ENCODE measurements at regions not wholly inside any gene's neighbourhood (a gene's known extent, or its start where the extent isn't known, plus 50 kb on each side); places are given as distances from the start of the nearest gene placed in this dataset.

DNA sequence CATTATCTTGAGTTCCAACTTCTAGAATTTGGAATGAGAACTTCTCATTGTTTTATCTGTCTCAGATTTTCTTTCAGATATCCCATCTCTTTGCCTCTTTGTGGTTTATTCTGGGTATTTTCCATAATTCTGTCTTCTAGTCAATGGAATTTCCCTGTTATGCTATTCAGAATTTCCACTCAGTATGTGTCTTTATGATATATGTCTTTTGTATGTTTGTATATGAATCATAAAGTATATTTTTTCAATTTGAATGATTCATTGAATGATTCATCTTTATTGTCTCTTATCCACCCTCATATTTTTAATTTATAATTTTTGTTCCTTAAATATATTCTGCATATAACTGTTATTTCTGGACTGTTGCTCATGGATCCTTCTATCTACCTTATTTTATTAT lies 729.7 kb upstream of the GOT2 start:
- TF ChIP-seq, protein P1, sequence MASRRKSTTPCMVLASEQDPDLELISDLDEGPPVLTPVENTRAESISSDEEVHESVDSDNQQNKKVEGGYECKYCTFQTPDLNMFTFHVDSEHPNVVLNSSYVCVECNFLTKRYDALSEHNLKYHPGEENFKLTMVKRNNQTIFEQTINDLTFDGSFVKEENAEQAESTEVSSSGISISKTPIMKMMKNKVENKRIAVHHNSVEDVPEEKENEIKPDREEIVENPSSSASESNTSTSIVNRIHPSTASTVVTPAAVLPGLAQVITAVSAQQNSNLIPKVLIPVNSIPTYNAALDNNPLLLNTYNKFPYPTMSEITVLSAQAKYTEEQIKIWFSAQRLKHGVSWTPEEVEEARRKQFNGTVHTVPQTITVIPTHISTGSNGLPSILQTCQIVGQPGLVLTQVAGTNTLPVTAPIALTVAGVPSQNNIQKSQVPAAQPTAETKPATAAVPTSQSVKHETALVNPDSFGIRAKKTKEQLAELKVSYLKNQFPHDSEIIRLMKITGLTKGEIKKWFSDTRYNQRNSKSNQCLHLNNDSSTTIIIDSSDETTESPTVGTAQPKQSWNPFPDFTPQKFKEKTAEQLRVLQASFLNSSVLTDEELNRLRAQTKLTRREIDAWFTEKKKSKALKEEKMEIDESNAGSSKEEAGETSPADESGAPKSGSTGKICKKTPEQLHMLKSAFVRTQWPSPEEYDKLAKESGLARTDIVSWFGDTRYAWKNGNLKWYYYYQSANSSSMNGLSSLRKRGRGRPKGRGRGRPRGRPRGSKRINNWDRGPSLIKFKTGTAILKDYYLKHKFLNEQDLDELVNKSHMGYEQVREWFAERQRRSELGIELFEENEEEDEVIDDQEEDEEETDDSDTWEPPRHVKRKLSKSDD (CRISPR knock-in tag; IDR thresholded peaks at IDR 0.05; ENCODE audit: low read depth), result no peak
- no peak for TF ChIP-seq JUND (CRISPR knock-in tag; IDR thresholded peaks at IDR 0.05)
- TF ChIP-seq, protein P2, sequence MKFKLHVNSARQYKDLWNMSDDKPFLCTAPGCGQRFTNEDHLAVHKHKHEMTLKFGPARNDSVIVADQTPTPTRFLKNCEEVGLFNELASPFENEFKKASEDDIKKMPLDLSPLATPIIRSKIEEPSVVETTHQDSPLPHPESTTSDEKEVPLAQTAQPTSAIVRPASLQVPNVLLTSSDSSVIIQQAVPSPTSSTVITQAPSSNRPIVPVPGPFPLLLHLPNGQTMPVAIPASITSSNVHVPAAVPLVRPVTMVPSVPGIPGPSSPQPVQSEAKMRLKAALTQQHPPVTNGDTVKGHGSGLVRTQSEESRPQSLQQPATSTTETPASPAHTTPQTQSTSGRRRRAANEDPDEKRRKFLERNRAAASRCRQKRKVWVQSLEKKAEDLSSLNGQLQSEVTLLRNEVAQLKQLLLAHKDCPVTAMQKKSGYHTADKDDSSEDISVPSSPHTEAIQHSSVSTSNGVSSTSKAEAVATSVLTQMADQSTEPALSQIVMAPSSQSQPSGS (CRISPR knock-in tag; IDR thresholded peaks at IDR 0.05), result no peak

Data from HepG2 (cell line).